Left ventricle myocardium inferior (tissue), 1 donor: ENCODE measurements at regions not wholly inside any gene's neighbourhood (a gene's known extent, or its start where the extent isn't known, plus 50 kb on each side); places are given as distances from the start of the nearest gene placed in this dataset.

ENCODE experiments used
- DNase-seq: peaks from one replicate; pipeline ENCODE4 v3.0.0-alpha.2; 2020
- H3K27ac ChIP-seq: fragments of 200-600 bp; replicated peaks from 2 replicates; pipeline ENCODE4 v1.8.0; 2021
- H3K27me3 ChIP-seq: fragments of 200-600 bp; 2 replicates; pipeline ENCODE4 v1.8.0; 2021; ENCODE audit warnings: low read depth
- H3K36me3 ChIP-seq: fragments of 200-600 bp; 2 replicates; pipeline ENCODE4 v1.8.0; 2021
- H3K4me1 ChIP-seq: fragments of 200-600 bp; 2 replicates; pipeline ENCODE4 v1.8.0; 2021
- H3K4me3 ChIP-seq: fragments of 200-600 bp; 2 replicates; pipeline ENCODE4 v1.8.0; 2021; ENCODE audit warnings: mild to moderate bottlenecking, moderate library complexity
- H3K9me3 ChIP-seq: fragments of 200-600 bp; replicated peaks from 2 replicates; pipeline ENCODE4 v1.8.0; 2021
- CTCF ChIP-seq: fragments of 200-600 bp; IDR thresholded peaks from 2 replicates; pipeline ENCODE4 v1.8.0; 2021; ENCODE audit warnings: antibody characterized with exemption, mild to moderate bottlenecking, borderline replicate concordance
- intact Hi-C: fragments of 100-400 bp; cut with micrococcal nuclease; formaldehyde crosslinking; loops from one replicate; pipeline ENCODE4 v1.11.0; 2022
- donor health status: DM: no; HTN: yes; CAD: no; lungs with severe emphysema.

- no peak for DNase-seq
- H3K4me3 ChIP-seq = no peak overlapping the region
- TF ChIP-seq CTCF = peak; percentile 43
- H3K9me3 ChIP-seq = no peaks in the 10 kb centered on the region
- H3K27ac ChIP-seq = no peak overlapping the region
- no peaks in the 10 kb centered on the region for H3K27me3 ChIP-seq
- intact Hi-C loops = no loop called here
- H3K36me3 ChIP-seq = no peaks in the 10 kb centered on the region
- H3K4me1 ChIP-seq = peaks cover 8% of the 10 kb centered on the region
Measured at GRCh38 chrX:69031181-69031580, 134.1 kb downstream of the PJA1 start.

- no peak for DNase-seq
- Histone ChIP-seq H3K4me1 (peaks cover 20% of the 10 kb centered on the region), H3K9me3 (no peaks in the 10 kb centered on the region), H3K27me3 (no peaks in the 10 kb centered on the region), H3K27ac (no peak overlapping the region), H3K4me3 (no peak overlapping the region), H3K36me3 (no peaks in the 10 kb centered on the region)
- intact Hi-C loops = no loop called here
- no peak for TF ChIP-seq CTCF
Measured at GRCh38 chrX:69029771-69030170, 135.5 kb downstream of the PJA1 start.

- DNase-seq = no peak
- no peaks in the 10 kb centered on the region for H3K9me3 ChIP-seq
- no peak overlapping the region for H3K4me3 ChIP-seq
- H3K27me3 ChIP-seq = no peaks in the 10 kb centered on the region
- H3K4me1 ChIP-seq = peaks cover 30% of the 10 kb centered on the region
- no peaks in the 10 kb centered on the region for H3K36me3 ChIP-seq
- no peak overlapping the region for H3K27ac ChIP-seq
- intact Hi-C loops = no loop called here
- TF ChIP-seq CTCF = no peak
Measured at GRCh38 chrX:69028761-69029120, 136.5 kb downstream of the PJA1 start.

GRCh38 chrX:69028006-69028760 lies 137.1 kb downstream of the PJA1 start:
- Histone ChIP-seq H3K36me3 (no peaks in the 10 kb centered on the region), H3K27me3 (no peaks in the 10 kb centered on the region), H3K9me3 (no peaks in the 10 kb centered on the region), H3K4me1 (peaks cover 33% of the 10 kb centered on the region), H3K4me3 (no peak overlapping the region), H3K27ac (no peak overlapping the region)
- no peak for DNase-seq
- TF ChIP-seq CTCF = no peak
- intact Hi-C loops = no loop called here

- peak overlapping the region; percentile 3 for H3K27ac ChIP-seq
- H3K9me3 ChIP-seq = no peaks in the 10 kb centered on the region
- DNase-seq = no peak
- intact Hi-C loops = no loop called here
- H3K4me1 ChIP-seq = peaks cover 33% of the 10 kb centered on the region
- TF ChIP-seq CTCF = no peak
- no peaks in the 10 kb centered on the region for H3K27me3 ChIP-seq
- H3K4me3 ChIP-seq = no peak overlapping the region
- no peaks in the 10 kb centered on the region for H3K36me3 ChIP-seq
Measured at GRCh38 chrX:69027181-69028005, 137.9 kb downstream of the PJA1 start.
